Keratinocyte (primary cell): ENCODE measurements at regions not wholly inside any gene's neighbourhood (a gene's known extent, or its start where the extent isn't known, plus 50 kb on each side); places are given as distances from the start of the nearest gene placed in this dataset.

ENCODE experiments used
- CTCF ChIP-seq, 3 experiments: IDR thresholded peaks in 1 of 3; conservative IDR thresholded peaks in 1 of 3; optimal IDR thresholded peaks in 1 of 3; 2 replicates in 2 of 3; 3 replicates in 1 of 3; pipeline versions ENCODE3 to v1.5.1; 2011; ENCODE audit warnings: low read length in 3 of 3, mild to moderate bottlenecking in 3 of 3, moderate library complexity in 2 of 3, control low read depth in 1 of 3, inconsistent platforms in 1 of 3; ENCODE audit not compliant: insufficient read depth in 2 of 3; ENCODE audit errors: extremely low read depth in 1 of 3
- EZH2 ChIP-seq: IDR thresholded peaks from one replicate; pipeline ENCODE4 v1.6.1; 2012; ENCODE audit warnings: inconsistent platforms, mild to moderate bottlenecking, low read length, moderate library complexity

- no peak for TF ChIP-seq CTCF (optimal IDR thresholded peaks at IDR 0.05 in 1 of 3, IDR thresholded peaks at IDR 0.05 in 1 of 3, conservative IDR thresholded peaks at IDR 0.05 in 1 of 3; ENCODE audit: extremely low read depth in 1 of 3, insufficient read depth in 2 of 3, low read length in 3 of 3)
- no peak for TF ChIP-seq EZH2
These were observed 184.1 kb upstream of the GMDS start for GRCh38 chr6:2429460-2429859.
